Embryonic facial prominence (tissue), 1 donor: ENCODE measurements at regions not wholly inside any gene's neighbourhood (a gene's known extent, or its start where the extent isn't known, plus 50 kb on each side); places are given as distances from the start of the nearest gene placed in this dataset.
"Not testable (repeated sequence)": the region's sequence is repeated elsewhere in the genome, so short reads cannot be mapped to it uniquely, and the experiment has no call there.

Experiments used
- DNase-seq: peaks from one replicate; pipeline ENCODE4 v3.0.0-alpha.2; 2016; ENCODE audit errors: extremely low spot score

DNA sequence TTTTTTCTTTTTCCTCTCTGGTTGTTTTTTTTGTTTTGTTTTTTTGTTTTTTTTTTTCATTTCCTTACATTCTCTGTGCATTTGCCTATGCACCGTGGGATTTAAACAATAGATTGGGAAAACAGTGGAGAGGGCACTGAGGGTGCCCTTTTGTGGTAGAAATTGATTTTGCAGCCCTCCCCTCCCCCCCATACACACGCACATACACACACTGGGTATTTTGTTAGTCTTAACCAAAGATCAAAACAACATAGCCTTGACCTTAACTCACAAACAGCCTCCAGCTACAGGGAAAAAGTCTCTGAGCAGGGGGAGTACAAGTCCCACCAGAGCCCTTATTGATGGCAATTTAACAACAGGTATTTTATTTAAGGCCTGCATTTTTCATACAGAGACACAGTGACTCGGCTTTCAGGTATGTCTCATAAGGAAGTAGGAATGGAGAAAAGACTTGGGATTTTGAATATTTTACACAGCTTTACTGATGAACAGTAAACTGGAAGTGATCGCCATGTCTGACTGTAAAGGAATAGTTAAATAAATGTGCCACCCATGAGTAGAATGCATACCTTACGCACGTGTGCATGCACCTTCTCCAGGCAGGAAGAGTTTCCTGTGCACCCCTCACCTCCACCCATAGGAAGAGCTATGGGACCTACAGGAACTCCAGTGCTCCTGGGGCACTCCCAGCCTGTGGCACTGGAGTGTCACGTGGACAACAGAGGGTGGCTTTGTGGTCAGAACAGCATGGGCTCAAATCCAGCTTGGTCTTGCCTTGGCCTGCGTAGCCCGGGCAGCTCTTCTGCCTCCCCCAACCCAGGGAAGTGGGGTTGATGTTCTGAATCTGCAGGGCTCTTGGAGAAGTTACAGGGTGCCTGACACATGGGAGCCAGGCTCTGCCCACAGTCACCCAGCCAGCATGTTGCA, 266.4 kb downstream of the ANAPC1 start:
- no peak for DNase-seq

DNA sequence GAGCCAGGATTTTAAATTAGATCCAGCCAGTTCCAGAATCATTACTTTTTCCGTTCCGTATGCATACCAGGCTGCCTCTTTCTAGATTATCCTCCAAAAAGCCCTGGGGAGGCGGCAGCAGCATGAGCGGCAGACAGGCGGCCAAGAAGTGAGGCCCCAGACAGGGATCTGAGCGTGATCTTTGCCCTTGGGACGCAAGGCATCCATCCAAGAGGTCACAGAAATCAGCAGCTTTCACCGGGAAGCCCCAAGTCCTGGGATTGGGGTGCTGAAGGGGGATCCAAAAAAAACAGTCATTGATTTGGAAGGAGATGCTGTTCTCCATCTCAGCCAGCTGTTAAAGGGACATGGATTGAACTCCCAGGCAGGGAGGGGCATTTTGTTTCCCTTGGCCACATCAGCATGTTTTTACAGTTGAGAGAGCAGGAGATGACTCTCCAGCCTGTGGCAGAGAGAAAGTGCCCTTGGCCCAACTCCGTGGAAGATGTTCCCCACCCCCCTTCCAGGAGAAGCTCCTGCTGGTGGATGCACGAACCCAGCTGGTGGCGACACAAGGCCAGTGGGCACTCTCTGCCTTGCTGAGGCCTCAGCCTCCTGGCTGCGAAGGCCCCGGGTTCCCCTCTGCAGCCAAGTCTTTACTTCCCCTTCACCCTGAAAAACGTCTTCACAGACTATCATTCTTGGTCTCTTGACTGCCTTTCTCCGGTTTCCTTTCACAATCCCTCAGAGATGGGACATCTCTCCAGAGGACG, 265.6 kb downstream of the ANAPC1 start:
- no peak for DNase-seq

DNA sequence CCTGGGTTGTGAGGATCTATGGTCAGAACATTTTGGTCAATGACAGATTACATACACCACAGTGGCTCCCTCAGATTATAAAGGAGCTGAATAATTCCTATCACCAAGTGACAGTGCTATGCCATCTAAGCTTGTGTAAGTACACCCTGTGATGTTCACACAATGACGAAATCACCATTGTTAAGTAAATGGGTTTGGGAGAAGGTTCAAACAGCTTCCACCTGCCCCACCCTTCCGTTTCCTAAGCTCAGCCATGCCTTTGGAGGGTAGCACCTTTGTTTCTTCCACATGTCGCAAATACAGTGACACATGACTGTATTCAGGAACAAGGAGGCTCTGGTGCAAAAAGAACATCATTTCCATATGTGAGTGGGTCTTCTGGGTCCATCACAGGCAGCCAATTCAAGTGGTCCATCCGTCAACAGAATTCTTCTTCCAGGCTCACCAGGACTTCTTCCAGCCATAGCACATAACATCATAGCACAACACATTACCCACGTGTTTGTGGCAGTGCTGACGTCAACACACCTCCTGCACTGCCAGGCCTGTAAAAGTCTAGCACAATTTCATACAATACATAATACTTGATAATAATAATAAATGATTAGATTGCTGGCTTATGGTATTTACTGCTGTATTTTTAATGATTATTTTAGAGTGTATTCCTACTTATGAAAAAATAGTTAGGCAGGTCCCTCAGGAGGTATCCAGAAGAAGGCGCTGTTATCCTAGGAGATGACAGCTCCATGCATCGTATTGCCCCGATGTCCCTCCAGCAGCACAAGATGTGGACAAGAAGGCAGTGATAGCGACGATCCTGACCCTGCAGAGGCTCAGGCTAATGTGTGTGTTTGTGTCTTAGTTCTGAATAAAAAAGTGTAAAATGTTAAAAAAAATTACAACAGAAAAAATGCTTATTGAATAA, 264.8 kb downstream of the ANAPC1 start:
- no peak for DNase-seq

DNA sequence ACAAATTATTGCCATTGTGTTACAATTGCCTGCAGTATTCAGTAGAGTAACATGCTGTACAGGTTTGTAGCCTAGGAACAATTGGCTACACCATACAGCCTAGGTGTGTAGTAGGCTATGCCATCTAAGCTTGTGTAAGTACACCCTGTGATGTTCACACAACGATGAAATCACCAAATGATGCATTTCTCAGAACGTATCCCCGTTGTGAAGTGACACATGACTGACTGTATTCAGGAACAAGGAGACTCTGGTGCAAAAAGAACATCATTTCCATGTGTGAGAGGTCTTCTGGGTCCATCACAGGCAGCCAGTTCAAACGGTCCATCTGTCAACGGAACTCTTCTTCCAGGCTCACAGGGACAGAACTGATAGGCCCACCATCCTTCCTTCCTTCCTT, 263.7 kb downstream of the ANAPC1 start:
- DNase-seq = no peak

DNA sequence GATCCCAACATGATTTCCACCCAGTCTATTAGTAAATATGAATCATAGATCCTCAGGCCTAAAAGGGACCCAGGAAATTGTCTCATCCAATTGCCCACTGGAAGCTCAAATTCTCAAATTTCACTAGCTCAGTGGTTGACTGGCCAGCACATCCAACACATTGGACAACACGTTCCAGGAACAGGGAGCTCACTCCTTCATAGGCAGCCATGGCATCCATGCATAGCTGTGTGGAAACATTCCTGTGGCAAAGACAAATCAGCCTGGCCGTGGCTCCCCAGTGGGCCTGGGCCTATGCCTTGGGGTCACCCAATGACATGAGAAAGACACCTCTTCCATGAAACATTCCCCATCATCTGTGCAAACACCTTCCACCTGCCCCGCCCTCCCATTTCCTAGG, 261.1 kb downstream of the ANAPC1 start:
- no peak for DNase-seq

DNA sequence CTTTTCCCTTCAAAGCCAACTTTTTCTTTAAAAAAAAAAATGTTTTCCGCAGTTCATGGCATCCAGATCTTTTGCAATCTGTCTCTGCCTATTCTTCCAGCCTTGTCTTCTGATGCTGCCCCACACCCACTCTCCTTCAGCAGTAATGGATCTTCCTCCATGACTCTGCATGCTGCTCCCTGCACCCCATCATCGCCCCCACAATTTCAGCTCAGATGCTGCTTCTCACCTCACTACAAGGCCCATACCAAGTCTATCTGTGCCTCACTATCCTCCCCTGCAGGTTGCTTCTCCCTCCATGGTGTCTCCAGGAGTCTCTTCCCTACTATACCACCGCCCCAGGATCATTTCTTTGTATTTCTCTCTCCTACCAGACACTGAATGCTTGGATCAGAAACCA, 260.6 kb downstream of the ANAPC1 start:
- no peak for DNase-seq

DNA sequence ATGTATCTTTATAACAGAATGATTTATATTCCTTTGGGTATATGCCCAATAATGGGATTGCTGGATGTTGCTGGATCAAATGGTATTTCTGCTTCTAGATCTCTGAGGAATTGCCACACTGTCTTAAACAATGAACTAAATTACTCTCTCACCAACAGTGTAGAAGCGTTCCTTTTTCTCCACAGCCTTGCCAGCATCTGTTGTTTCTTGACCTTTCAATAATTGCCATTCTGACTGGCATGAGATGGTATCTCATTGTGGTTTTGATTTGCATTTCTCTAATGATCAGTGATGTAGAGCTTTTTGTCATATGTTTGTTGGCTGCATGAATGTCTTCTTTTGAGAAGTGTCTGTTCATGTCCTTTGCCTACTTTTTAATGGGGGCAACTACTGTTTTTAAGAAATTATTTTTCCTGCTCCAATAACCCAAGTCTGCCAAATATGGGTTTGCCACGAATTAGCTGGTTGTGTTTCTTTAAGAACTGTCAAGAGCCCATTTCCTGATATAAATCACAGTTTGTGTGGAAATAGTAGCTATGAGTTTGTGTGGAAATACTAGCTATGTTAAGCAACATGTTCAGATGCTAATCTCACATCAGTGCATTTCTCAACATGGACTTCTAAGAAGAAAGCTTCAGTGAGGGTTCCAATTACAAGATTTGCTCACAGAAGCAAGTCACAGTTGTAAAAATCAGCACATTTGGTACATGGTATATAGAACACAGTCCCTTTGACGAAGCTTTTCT, 259.4 kb downstream of the ANAPC1 start:
- no peak for DNase-seq

DNA sequence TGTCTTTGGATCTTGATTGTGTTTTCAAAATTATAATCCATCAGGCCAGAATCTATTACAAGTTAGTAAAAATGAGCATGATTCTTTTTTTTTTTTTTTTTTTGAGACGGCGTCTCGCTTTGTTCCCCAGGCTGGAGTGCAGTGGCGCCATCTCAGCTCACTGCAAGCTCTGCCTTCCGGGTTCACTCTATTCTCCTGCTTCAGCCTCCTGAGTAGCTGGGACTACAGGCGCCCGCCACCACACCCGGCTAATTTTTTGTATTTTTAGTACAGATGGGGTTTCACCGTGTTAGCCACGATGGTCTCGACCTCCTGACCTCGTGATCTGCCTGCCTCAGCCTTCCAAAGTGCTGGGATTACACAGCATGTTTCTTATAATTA, 258.8 kb downstream of the ANAPC1 start:
- DNase-seq = not testable (repeated sequence)

DNA sequence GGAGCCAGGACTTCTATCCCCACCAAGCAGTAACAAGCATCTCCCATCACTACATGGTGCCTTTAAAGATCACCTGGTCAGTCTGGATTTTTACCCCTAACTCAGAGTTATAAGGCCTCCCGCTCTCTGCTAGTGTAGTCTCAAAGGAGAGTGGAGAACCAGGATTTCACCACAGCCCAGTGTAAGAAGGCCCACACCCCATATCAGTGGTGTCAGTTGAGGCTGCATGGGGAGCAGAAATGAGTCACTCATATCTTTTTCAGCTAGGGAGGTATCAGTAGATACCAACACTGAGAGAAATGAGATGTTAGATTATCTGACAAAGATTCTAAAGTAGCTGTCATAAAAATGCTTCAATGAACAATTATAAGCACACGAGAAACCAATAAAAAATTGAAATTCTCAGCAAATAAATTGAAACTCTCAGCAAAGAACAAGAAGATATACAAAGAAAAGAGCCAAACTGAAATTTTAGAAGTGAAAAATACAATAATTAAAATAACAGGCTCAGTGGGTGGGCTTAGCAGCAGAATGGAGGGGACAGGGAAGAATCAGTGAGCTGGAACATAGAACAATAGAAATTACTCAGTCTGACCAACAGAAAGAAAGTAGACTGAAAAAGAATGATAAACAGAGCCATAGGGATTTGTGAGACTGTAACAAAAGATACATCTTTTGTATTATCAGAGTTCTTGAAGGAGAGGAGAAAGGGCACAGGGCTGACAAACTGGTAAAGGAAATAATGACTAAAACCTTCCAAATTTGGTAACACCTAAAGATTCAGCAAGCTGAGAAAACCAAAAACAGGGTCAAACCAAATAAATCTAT, 257.7 kb downstream of the ANAPC1 start:
- no peak for DNase-seq

DNA sequence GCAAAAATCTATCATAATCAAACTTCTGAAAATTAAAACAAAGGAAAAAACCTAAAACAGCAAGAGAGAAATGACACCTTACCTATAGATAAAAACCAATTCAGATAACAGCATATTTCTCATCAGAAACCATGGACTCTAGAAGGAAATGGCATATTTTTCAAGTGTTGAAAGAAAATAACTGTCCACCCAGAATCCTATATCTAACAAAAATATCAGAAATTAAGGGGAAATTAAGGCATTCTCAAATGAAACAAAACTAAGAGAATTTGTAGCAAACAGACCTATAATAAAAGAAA, 257.2 kb downstream of the ANAPC1 start:
- no peak for DNase-seq

DNA sequence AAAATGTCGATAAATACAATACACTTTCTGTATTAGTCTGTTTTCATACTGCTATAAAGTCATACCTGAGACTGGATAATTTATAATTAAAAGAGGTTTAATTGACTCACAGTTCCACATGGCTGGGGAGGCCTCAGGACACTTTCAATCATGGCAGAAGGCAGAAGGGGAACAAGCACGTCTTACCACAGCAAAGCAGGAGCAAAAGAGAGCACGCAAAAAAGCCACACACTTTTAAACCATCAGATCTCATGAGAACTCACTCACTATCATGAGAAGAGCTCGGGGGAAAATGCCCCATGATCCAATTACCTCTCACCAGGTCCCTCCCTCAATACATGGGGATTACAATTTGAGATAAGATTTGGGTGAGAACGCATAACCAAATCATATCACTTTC, 256.7 kb downstream of the ANAPC1 start:
- no peak for DNase-seq

DNA sequence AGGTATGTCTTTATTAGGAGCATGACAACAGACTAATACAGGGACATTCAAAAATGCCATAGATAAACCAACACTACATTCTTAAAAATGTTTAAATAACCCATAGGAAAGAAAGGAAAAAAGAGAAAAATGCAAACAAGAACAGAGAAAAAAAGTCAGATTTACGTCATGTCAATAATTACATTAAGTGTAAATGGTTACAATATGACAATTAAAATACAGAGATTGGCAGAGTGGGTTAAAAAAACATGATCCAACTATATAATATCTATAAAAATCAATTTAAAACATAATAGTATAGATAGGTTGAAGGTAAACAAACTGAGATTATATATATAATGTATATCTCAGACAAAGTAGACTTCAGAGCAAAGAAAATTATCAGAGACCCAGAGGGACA, 255.8 kb downstream of the ANAPC1 start:
- no peak for DNase-seq

DNA sequence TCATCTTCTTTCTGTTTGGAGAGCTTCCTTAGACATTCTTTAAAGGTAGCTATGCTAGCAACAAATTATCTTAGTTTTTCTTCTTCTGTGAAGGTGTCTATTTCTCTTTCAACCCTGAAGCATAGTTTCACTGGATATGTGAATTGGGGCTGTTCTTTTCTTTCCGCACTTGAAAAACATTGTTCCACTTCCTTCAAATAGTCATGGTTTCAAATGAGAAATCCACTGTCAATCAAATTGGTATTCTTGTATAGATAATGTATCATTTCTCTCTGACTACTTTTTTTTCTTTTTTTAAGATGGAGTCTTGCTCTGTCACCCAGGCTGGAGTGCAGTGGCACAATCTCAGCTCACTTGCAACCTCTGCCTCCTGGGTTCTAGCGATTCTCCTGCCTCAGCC, 254.0 kb downstream of the ANAPC1 start:
- no peak for DNase-seq

DNA sequence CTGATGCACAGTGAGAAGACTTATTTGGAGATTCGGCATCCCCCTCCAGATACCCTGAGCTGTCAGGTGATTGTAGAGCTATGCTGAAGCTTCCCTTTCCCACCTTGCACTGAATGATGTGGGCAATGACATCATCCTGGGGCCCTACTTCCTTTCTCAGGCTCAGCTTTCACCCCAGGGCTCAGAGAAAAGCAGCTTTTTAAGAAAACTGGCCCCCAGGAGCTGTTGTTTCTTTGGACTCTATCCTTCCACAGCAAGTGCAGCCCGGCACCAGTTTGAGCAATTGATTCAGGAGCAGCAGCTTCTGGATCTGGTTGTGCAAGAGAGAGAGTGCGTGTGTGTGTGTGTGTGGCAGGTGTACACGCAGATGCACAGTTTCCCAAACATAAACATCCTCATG, 251.3 kb downstream of the ANAPC1 start:
- DNase-seq = no peak

DNA sequence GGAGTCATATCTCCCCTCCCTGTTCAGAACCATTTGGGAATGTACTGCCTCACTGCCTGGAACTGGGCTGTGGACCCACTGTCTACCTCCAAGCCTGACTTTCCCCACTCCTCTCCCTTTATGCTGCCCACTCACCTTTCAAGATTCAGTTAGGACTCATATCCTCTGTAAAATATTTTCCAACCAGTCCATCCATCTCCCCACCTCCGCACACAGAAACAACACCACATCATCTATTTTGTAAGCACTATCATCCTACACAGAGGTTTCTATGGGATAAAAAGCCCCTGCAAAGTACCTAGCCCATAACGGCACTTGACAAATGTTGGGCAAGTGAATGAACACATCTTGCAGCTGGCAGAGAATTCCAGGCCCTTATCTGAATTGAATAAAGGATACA, 250.8 kb downstream of the ANAPC1 start:
- DNase-seq = no peak

DNA sequence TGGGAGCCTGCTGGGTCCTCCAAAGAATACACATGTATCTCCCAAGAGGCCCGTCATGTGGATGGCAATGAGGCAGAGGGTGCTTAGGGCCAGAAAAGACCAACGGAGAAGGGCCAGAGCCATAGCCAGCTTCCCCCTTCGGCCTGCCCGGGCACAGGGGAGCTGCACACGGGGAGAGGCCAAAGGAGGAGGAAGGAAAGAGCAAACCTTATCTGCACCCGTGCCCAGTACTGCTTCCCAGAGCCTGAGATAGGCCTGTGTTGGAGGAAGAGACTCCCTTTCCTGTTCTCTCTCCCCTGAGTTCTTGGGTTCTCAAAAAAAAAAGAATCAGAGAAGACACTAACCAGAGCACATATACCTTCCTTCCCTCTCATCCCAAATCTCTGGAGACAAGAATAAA, 250.3 kb downstream of the ANAPC1 start:
- no peak for DNase-seq

DNA sequence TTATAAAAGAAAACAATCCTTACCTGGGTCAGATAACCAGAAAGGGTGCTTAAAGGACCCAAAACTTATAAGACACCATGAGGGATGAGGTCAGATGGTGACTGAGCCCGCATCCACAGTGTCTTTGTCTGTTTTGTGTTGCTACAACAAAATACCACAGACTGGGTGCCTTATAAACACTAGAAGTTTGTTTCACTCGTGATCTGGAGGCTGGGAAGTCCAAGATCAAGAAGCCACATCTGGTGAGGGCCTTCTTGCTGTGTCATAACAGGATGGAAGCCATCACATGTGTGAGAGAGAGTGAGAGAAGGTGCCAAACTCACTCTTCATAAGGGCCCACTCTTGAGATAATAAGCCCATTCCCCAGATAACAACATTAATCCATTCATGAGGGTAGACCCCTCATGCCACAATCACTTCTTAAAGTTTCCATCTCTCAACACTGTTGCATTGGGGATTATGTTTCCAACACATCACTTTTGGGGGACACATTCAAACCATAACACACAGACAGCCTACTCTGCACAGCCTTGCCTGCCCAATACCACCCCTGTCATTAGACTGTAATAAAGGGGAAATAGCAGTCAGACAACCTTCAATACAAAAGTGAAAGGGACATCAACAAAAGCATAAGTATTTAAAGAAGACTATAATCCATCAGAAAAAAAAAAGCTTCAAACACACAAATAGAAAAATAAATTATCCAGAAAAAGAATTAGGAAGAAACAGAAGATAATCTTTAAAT, 249.8 kb downstream of the ANAPC1 start:
- no peak for DNase-seq

DNA sequence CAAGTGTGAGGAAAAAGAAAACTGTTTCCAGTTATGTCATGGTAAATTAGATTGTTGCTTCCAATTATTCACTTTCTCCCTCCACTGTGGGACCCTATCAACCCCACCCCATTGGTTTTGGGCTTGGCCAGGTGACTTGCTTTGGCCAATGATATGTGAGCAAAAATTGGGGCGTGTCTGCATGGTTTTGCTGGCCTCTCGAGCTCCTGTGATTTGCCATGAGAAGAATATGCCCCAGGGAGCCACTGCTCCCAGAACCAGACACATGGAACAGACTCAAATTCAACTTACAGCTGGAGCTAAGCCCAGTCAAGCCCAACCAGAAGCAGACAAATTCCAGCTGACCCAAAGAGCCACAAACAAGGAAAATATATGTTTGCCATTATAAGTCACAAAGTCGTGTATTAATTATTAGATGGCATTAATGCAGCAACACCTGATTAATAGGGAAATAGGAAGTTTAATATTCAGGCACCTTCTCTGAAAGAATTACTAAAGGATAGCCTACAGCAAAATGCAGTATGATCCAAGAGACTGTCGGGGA, 248.9 kb downstream of the ANAPC1 start:
- DNase-seq = no peak

DNA sequence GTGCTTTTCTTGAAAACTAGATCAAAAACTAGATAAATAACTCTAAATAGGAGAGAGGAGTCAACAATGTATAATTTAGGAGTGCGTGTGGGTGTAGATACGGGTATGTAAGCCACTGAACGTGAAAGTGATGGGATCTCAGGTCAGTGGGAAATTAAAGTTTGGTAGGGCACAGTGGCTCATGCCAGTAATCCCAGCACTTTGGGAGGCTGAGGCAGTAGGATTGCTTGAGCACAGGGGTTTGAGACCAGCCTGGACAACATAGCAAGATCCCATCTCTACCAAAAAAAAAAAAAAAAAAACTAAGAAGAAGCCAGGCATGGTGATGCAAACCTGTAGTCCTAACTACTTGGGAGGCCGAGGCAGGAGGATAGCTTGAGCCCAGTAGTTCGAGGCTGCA, 247.1 kb downstream of the ANAPC1 start:
- no peak for DNase-seq
